ENCODE measurements at regions not wholly inside any gene's neighbourhood (a gene's known extent, or its start where the extent isn't known, plus 50 kb on each side); places are given as distances from the start of the nearest gene placed in this dataset.

GRCh38 chr20:39553120-39553519, 591.0 kb downstream of the DHX35 start:
- H3K4me1 ChIP-seq (ENCODE audit: control insufficient read depth in 1 of 2, insufficient read depth in 2 of 2, low read length in 2 of 2), result no peaks in the 10 kb centered on the region
- no peak overlapping the region for H3K4me3 ChIP-seq (ENCODE audit: low read depth in 1 of 2, low read length in 2 of 2)
- H3K27me3 ChIP-seq (ENCODE audit: control insufficient read depth in 1 of 2, insufficient read depth in 2 of 2, low read length in 2 of 2), result no peaks in the 10 kb centered on the region
- no peaks in the 10 kb centered on the region for H3K9me3 ChIP-seq (ENCODE audit: control insufficient read depth in 1 of 2, low read length in 2 of 2)
- no peaks in the 10 kb centered on the region for H3K36me3 ChIP-seq (ENCODE audit: control insufficient read depth in 1 of 2, insufficient read depth in 2 of 2, low read length in 2 of 2)
- H3K9ac ChIP-seq (ENCODE audit: low read depth in 1 of 2, low read length in 2 of 2), result no peak overlapping the region
- H3K27ac ChIP-seq (ENCODE audit: low read depth, low read length), result no peak overlapping the region

GRCh38 chr20:39549733-39550132, 587.6 kb downstream of the DHX35 start:
- H3K27ac ChIP-seq (ENCODE audit: low read depth, low read length), result no peak overlapping the region
- H3K36me3 ChIP-seq (ENCODE audit: control insufficient read depth in 1 of 2, insufficient read depth in 2 of 2, low read length in 2 of 2), result no peaks in the 10 kb centered on the region
- H3K9me3 ChIP-seq (ENCODE audit: control insufficient read depth in 1 of 2, low read length in 2 of 2), result no peaks in the 10 kb centered on the region
- H3K4me3 ChIP-seq (ENCODE audit: low read depth in 1 of 2, low read length in 2 of 2), result no peak overlapping the region
- H3K9ac ChIP-seq (ENCODE audit: low read depth in 1 of 2, low read length in 2 of 2), result no peak overlapping the region
- no peaks in the 10 kb centered on the region for H3K4me1 ChIP-seq (ENCODE audit: control insufficient read depth in 1 of 2, insufficient read depth in 2 of 2, low read length in 2 of 2)
- no peaks in the 10 kb centered on the region for H3K27me3 ChIP-seq (ENCODE audit: control insufficient read depth in 1 of 2, insufficient read depth in 2 of 2, low read length in 2 of 2)

- H3K9me3 ChIP-seq (ENCODE audit: control insufficient read depth in 1 of 2, low read length in 2 of 2), result no peaks in the 10 kb centered on the region
- no peaks in the 10 kb centered on the region for H3K4me1 ChIP-seq (ENCODE audit: control insufficient read depth in 1 of 2, insufficient read depth in 2 of 2, low read length in 2 of 2)
- H3K4me3 ChIP-seq (ENCODE audit: low read depth in 1 of 2, low read length in 2 of 2), result no peak overlapping the region
- H3K36me3 ChIP-seq (ENCODE audit: control insufficient read depth in 1 of 2, insufficient read depth in 2 of 2, low read length in 2 of 2), result no peaks in the 10 kb centered on the region
- no peak overlapping the region for H3K27ac ChIP-seq (ENCODE audit: low read depth, low read length)
- no peaks in the 10 kb centered on the region for H3K27me3 ChIP-seq (ENCODE audit: control insufficient read depth in 1 of 2, insufficient read depth in 2 of 2, low read length in 2 of 2)
- no peak overlapping the region for H3K9ac ChIP-seq (ENCODE audit: low read depth in 1 of 2, low read length in 2 of 2)
These were observed 585.6 kb downstream of the DHX35 start for GRCh38 chr20:39547546-39548408.

GRCh38 chr20:39541136-39541803, 579.1 kb downstream of the DHX35 start:
- no peak overlapping the region for H3K9ac ChIP-seq (ENCODE audit: low read depth in 1 of 2, low read length in 2 of 2)
- no peaks in the 10 kb centered on the region for H3K4me1 ChIP-seq (ENCODE audit: control insufficient read depth in 1 of 2, insufficient read depth in 2 of 2, low read length in 2 of 2)
- H3K36me3 ChIP-seq (ENCODE audit: control insufficient read depth in 1 of 2, insufficient read depth in 2 of 2, low read length in 2 of 2), result no peaks in the 10 kb centered on the region
- no peak overlapping the region for H3K27ac ChIP-seq (ENCODE audit: low read depth, low read length)
- no peaks in the 10 kb centered on the region for H3K27me3 ChIP-seq (ENCODE audit: control insufficient read depth in 1 of 2, insufficient read depth in 2 of 2, low read length in 2 of 2)
- H3K9me3 ChIP-seq (ENCODE audit: control insufficient read depth in 1 of 2, low read length in 2 of 2), result no peaks in the 10 kb centered on the region
- no peak overlapping the region for H3K4me3 ChIP-seq (ENCODE audit: low read depth in 1 of 2, low read length in 2 of 2)

- H3K27me3 ChIP-seq (ENCODE audit: control insufficient read depth in 1 of 2, insufficient read depth in 2 of 2, low read length in 2 of 2), result no peaks in the 10 kb centered on the region
- H3K9ac ChIP-seq (ENCODE audit: low read depth in 1 of 2, low read length in 2 of 2), result no peak overlapping the region
- no peaks in the 10 kb centered on the region for H3K9me3 ChIP-seq (ENCODE audit: control insufficient read depth in 1 of 2, low read length in 2 of 2)
- H3K4me1 ChIP-seq (ENCODE audit: control insufficient read depth in 1 of 2, insufficient read depth in 2 of 2, low read length in 2 of 2), result no peaks in the 10 kb centered on the region
- H3K36me3 ChIP-seq (ENCODE audit: control insufficient read depth in 1 of 2, insufficient read depth in 2 of 2, low read length in 2 of 2), result no peaks in the 10 kb centered on the region
- H3K27ac ChIP-seq (ENCODE audit: low read depth, low read length), result no peak overlapping the region
- no peak overlapping the region for H3K4me3 ChIP-seq (ENCODE audit: low read depth in 1 of 2, low read length in 2 of 2)
These were observed 576.2 kb downstream of the DHX35 start for GRCh38 chr20:39538317-39538716.

- Histone ChIP-seq H3K4me1 (ENCODE audit: control insufficient read depth in 1 of 2, insufficient read depth in 2 of 2, low read length in 2 of 2) (no peaks in the 10 kb centered on the region), H3K36me3 (ENCODE audit: control insufficient read depth in 1 of 2, insufficient read depth in 2 of 2, low read length in 2 of 2) (no peaks in the 10 kb centered on the region), H3K9ac (ENCODE audit: low read depth in 1 of 2, low read length in 2 of 2) (no peak overlapping the region), H3K27me3 (ENCODE audit: control insufficient read depth in 1 of 2, insufficient read depth in 2 of 2, low read length in 2 of 2) (no peaks in the 10 kb centered on the region), H3K9me3 (ENCODE audit: control insufficient read depth in 1 of 2, low read length in 2 of 2) (no peaks in the 10 kb centered on the region), H3K27ac (ENCODE audit: low read depth, low read length) (no peak overlapping the region), H3K4me3 (ENCODE audit: low read depth in 1 of 2, low read length in 2 of 2) (no peak overlapping the region)
These were observed 573.2 kb downstream of the DHX35 start for GRCh38 chr20:39535301-39535700.

GRCh38 chr20:39534846-39535245, 572.7 kb downstream of the DHX35 start:
- Histone ChIP-seq H3K36me3 (ENCODE audit: control insufficient read depth in 1 of 2, insufficient read depth in 2 of 2, low read length in 2 of 2) (no peaks in the 10 kb centered on the region), H3K4me3 (ENCODE audit: low read depth in 1 of 2, low read length in 2 of 2) (no peak overlapping the region), H3K9ac (ENCODE audit: low read depth in 1 of 2, low read length in 2 of 2) (no peak overlapping the region), H3K27me3 (ENCODE audit: control insufficient read depth in 1 of 2, insufficient read depth in 2 of 2, low read length in 2 of 2) (no peaks in the 10 kb centered on the region), H3K4me1 (ENCODE audit: control insufficient read depth in 1 of 2, insufficient read depth in 2 of 2, low read length in 2 of 2) (no peaks in the 10 kb centered on the region), H3K27ac (ENCODE audit: low read depth, low read length) (no peak overlapping the region), H3K9me3 (ENCODE audit: control insufficient read depth in 1 of 2, low read length in 2 of 2) (no peaks in the 10 kb centered on the region)

- no peak overlapping the region for H3K9ac ChIP-seq (ENCODE audit: low read depth in 1 of 2, low read length in 2 of 2)
These were observed 571.7 kb downstream of the DHX35 start for GRCh38 chr20:39533858-39534257.

GRCh38 chr20:39532205-39532604, 570.1 kb downstream of the DHX35 start:
- H3K27ac ChIP-seq (ENCODE audit: low read depth, low read length), result no peak overlapping the region
- no peaks in the 10 kb centered on the region for H3K9me3 ChIP-seq (ENCODE audit: control insufficient read depth in 1 of 2, low read length in 2 of 2)
- no peaks in the 10 kb centered on the region for H3K4me1 ChIP-seq (ENCODE audit: control insufficient read depth in 1 of 2, insufficient read depth in 2 of 2, low read length in 2 of 2)
- no peak overlapping the region for H3K9ac ChIP-seq (ENCODE audit: low read depth in 1 of 2, low read length in 2 of 2)
- no peaks in the 10 kb centered on the region for H3K36me3 ChIP-seq (ENCODE audit: control insufficient read depth in 1 of 2, insufficient read depth in 2 of 2, low read length in 2 of 2)
- H3K27me3 ChIP-seq (ENCODE audit: control insufficient read depth in 1 of 2, insufficient read depth in 2 of 2, low read length in 2 of 2), result no peaks in the 10 kb centered on the region
- H3K4me3 ChIP-seq (ENCODE audit: low read depth in 1 of 2, low read length in 2 of 2), result no peak overlapping the region

More at GRCh38 chr20:39533858-39534257, 571.7 kb downstream of the DHX35 start:
- Histone ChIP-seq H3K27me3 (ENCODE audit: control insufficient read depth in 1 of 2, insufficient read depth in 2 of 2, low read length in 2 of 2) (no peaks in the 10 kb centered on the region), H3K9me3 (ENCODE audit: control insufficient read depth in 1 of 2, low read length in 2 of 2) (no peaks in the 10 kb centered on the region), H3K27ac (ENCODE audit: low read depth, low read length) (no peak overlapping the region), H3K4me3 (ENCODE audit: low read depth in 1 of 2, low read length in 2 of 2) (no peak overlapping the region), H3K4me1 (ENCODE audit: control insufficient read depth in 1 of 2, insufficient read depth in 2 of 2, low read length in 2 of 2) (no peaks in the 10 kb centered on the region), H3K36me3 (ENCODE audit: control insufficient read depth in 1 of 2, insufficient read depth in 2 of 2, low read length in 2 of 2) (no peaks in the 10 kb centered on the region)

- no peaks in the 10 kb centered on the region for H3K36me3 ChIP-seq (ENCODE audit: control insufficient read depth in 1 of 2, insufficient read depth in 2 of 2, low read length in 2 of 2)
- H3K4me3 ChIP-seq (ENCODE audit: low read depth in 1 of 2, low read length in 2 of 2), result no peak overlapping the region
- no peak overlapping the region for H3K27ac ChIP-seq (ENCODE audit: low read depth, low read length)
- no peaks in the 10 kb centered on the region for H3K27me3 ChIP-seq (ENCODE audit: control insufficient read depth in 1 of 2, insufficient read depth in 2 of 2, low read length in 2 of 2)
- no peak overlapping the region for H3K9ac ChIP-seq (ENCODE audit: low read depth in 1 of 2, low read length in 2 of 2)
- H3K4me1 ChIP-seq (ENCODE audit: control insufficient read depth in 1 of 2, insufficient read depth in 2 of 2, low read length in 2 of 2), result no peaks in the 10 kb centered on the region
- H3K9me3 ChIP-seq (ENCODE audit: control insufficient read depth in 1 of 2, low read length in 2 of 2), result no peaks in the 10 kb centered on the region
These were observed 566.3 kb downstream of the DHX35 start for GRCh38 chr20:39528436-39528835.

Measured in duodenal mucosa (tissue), 2 donors.